ENCODE measurements at regions not wholly inside any gene's neighbourhood (a gene's known extent, or its start where the extent isn't known, plus 50 kb on each side); places are given as distances from the start of the nearest gene placed in this dataset.

DNA sequence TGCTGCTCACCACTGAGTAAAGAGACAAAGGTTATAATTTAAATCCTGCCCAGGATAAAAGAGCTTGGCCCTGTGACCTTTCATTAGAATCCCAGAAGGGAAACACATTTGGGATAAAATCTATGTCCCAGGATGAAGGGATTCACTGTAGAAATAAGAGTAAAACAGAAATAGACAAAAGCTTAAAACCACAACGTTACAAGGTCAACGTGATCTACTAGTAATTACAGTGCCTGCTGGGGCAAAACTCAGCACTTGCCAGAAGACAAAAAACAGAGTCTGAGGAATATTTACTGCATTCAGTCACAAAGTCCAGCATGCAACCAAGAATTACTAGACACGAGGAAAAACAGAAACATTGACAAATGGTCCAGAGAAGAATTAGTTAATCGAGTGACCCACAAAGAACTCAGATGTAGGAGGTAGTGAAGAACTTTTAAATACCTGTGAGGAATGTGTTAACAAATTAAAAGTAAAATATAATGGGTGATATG is 982.3 kb downstream of the GATA3 start:
- TF ChIP-seq FOS (IDR thresholded peaks at IDR 0.05; ENCODE audit: borderline replicate concordance, insufficient read depth, low read length): no peak
- TF ChIP-seq JUN (IDR thresholded peaks at IDR 0.05; ENCODE audit: borderline replicate concordance, insufficient read depth, insufficient read length, low read depth): no peak
- TF ChIP-seq GATA2 (IDR thresholded peaks at IDR 0.05; ENCODE audit: insufficient read depth, insufficient read length, low read depth, low read length): no peak
- no peak for TF ChIP-seq POLR2A (IDR thresholded peaks at IDR 0.05; ENCODE audit: low read depth, low read length)
- TF ChIP-seq, protein P1, sequence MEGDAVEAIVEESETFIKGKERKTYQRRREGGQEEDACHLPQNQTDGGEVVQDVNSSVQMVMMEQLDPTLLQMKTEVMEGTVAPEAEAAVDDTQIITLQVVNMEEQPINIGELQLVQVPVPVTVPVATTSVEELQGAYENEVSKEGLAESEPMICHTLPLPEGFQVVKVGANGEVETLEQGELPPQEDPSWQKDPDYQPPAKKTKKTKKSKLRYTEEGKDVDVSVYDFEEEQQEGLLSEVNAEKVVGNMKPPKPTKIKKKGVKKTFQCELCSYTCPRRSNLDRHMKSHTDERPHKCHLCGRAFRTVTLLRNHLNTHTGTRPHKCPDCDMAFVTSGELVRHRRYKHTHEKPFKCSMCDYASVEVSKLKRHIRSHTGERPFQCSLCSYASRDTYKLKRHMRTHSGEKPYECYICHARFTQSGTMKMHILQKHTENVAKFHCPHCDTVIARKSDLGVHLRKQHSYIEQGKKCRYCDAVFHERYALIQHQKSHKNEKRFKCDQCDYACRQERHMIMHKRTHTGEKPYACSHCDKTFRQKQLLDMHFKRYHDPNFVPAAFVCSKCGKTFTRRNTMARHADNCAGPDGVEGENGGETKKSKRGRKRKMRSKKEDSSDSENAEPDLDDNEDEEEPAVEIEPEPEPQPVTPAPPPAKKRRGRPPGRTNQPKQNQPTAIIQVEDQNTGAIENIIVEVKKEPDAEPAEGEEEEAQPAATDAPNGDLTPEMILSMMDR (IDR thresholded peaks at IDR 0.05; ENCODE audit: extremely low read depth in 1 of 2, insufficient read depth in 1 of 2, low read depth in 1 of 2, low read length in 2 of 2): no peak
- no peak for TF ChIP-seq EZH2 (IDR thresholded peaks at IDR 0.05; ENCODE audit: borderline replicate concordance, low read depth, low read length, severe bottlenecking)
- no peak for TF ChIP-seq MYC (IDR thresholded peaks at IDR 0.05; ENCODE audit: low read depth, low read length)
- TF ChIP-seq, protein P2, sequence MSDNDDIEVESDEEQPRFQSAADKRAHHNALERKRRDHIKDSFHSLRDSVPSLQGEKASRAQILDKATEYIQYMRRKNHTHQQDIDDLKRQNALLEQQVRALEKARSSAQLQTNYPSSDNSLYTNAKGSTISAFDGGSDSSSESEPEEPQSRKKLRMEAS (IDR thresholded peaks at IDR 0.05; ENCODE audit: insufficient read depth, insufficient read length): no peak
- TF ChIP-seq POLR2AphosphoS5 (IDR thresholded peaks at IDR 0.05; ENCODE audit: insufficient read depth, low read depth, low read length): no peak
- DNase-seq (ENCODE audit: low read depth, low spot score): no peak
- no peak overlapping the region for H2AFZ ChIP-seq (ENCODE audit: low read depth, low read length)
- no peaks in the 10 kb centered on the region for H4K20me1 ChIP-seq (replicated peaks; ENCODE audit: control insufficient read depth, extremely low read depth, insufficient read depth, low read length)
- dilution Hi-C loops (cut with MboI; ENCODE audit: extremely low pct_ligation_motif_present, low sequenced_read_pairs): no loop called here
- intact Hi-C loops (cut with micrococcal nuclease): no loop called here
- H3K9ac ChIP-seq (replicated peaks; ENCODE audit: extremely low read depth, insufficient read depth, low read length): no peak overlapping the region
- no peak overlapping the region for H3K27ac ChIP-seq (ENCODE audit: insufficient read depth, low read depth, low read length)
- no peaks in the 10 kb centered on the region for H3K79me2 ChIP-seq (ENCODE audit: control insufficient read depth, insufficient read depth, low read length)
- H3K4me1 ChIP-seq (ENCODE audit: control insufficient read depth, extremely low read depth, insufficient read depth, low read length): no peaks in the 10 kb centered on the region
- no TSS peak for BruUV-seq (replicated peaks)
- no peak overlapping the region for H3K4me2 ChIP-seq (ENCODE audit: insufficient read depth, low read length)
- ChIA-PET CTCF (no interaction called here), POLR2A (no interaction called here)
- no peak overlapping the region for H3K4me3 ChIP-seq (replicated peaks in 1 of 3; ENCODE audit: insufficient read depth in 1 of 3, low read depth in 1 of 3, low read length in 3 of 3)
- FAIRE-seq: no peak
- H3K27me3 ChIP-seq (ENCODE audit: control insufficient read depth in 2 of 2, insufficient read depth in 2 of 2, low read length in 2 of 2): no peaks in the 10 kb centered on the region
- H3K9me3 ChIP-seq (replicated peaks; ENCODE audit: control insufficient read depth, insufficient read depth, low read length): no peaks in the 10 kb centered on the region
- no peaks in the 10 kb centered on the region for H3K9me1 ChIP-seq (replicated peaks; ENCODE audit: control insufficient read depth, extremely low read depth, insufficient read depth, low read length)
- no peaks in the 10 kb centered on the region for H3K36me3 ChIP-seq (ENCODE audit: control insufficient read depth in 2 of 2, extremely low read depth in 1 of 2, insufficient read depth in 2 of 2, low read length in 2 of 2)

Measured in endothelial cell of umbilical vein (primary cell).